AG04450 (cell line): ENCODE measurements at regions not wholly inside any gene's neighbourhood (a gene's known extent, or its start where the extent isn't known, plus 50 kb on each side); places are given as distances from the start of the nearest gene placed in this dataset.

Source experiments
- CTCF ChIA-PET: fragments of 300-600, 350-600 bp; formaldehyde crosslinking; extraction: SDS; loops from one replicate; lab custom pipeline; 2022; ENCODE audit warnings: antibody characterized with exemption, inconsistent platforms; lab: Charles Lee
- POLR2A ChIA-PET: fragments of 350-600 bp; formaldehyde crosslinking; extraction: SDS; loops from one replicate; lab custom pipeline; 2021; ENCODE audit warnings: antibody characterized with exemption, inconsistent platforms; lab: Yijun Ruan, JAX
- DNase-seq: peaks from one replicate; pipeline ENCODE4 v3.0.0-alpha.2; 2011; ENCODE audit warnings: low read depth, low spot score
- H3K27ac ChIP-seq: one replicate; pipeline ENCODE4 v1.5.1; 2012; ENCODE audit warnings: low read depth, low read length, control low read depth
- H3K27me3 ChIP-seq: one replicate; pipeline ENCODE4 v1.6.0; 2012; ENCODE audit warnings: low read length; ENCODE audit not compliant: control insufficient read depth, insufficient read depth
- H3K4me3 ChIP-seq: 2 replicates; pipeline ENCODE4 v1.5.1; 2011; ENCODE audit warnings: mild to moderate bottlenecking, low read depth, low read length, control low read depth
- H3K9me3 ChIP-seq: 2 replicates; pipeline ENCODE4 v1.5.1; 2012; ENCODE audit warnings: low read length; ENCODE audit not compliant: control insufficient read depth, insufficient read depth
- CTCF ChIP-seq: IDR thresholded peaks from 2 replicates; pipeline ENCODE4 v1.5.1; 2011; ENCODE audit warnings: low read depth, low read length, control low read depth, inconsistent platforms

- no peaks in the 10 kb centered on the region for H3K27me3 ChIP-seq
- no peak for DNase-seq
These were observed 547.2 kb downstream of the CSNK1G3 start for GRCh38 chr5:124059200-124059599.

GRCh38 chr5:124057724-124058231, 545.8 kb downstream of the CSNK1G3 start:
- ChIA-PET POLR2A (no interaction called here), CTCF (no interaction called here)
- no peak for DNase-seq
- Histone ChIP-seq H3K27me3 (no peaks in the 10 kb centered on the region), H3K27ac (no peak overlapping the region), H3K9me3 (no peaks in the 10 kb centered on the region), H3K4me3 (no peak overlapping the region)
- no peak for TF ChIP-seq CTCF

More at GRCh38 chr5:124059200-124059599, 547.2 kb downstream of the CSNK1G3 start:
- TF ChIP-seq CTCF = no peak
- POLR2A ChIA-PET = no interaction called here
- Histone ChIP-seq H3K9me3 (no peaks in the 10 kb centered on the region), H3K27ac (no peak overlapping the region), H3K4me3 (no peak overlapping the region)
- CTCF ChIA-PET = interaction anchor here (0.5 kb wide), 1 partner anchor 182 kb away, joined by 5 read pairs; no protein-coding TSS in a partner anchor

GRCh38 chr5:124056991-124057723, 545.2 kb downstream of the CSNK1G3 start:
- Histone ChIP-seq H3K9me3 (no peaks in the 10 kb centered on the region), H3K27ac (no peak overlapping the region), H3K27me3 (no peaks in the 10 kb centered on the region), H3K4me3 (no peak overlapping the region)
- CTCF ChIA-PET = no interaction called here
- TF ChIP-seq CTCF = no peak
- POLR2A ChIA-PET = no interaction called here
- DNase-seq = no peak

- no peak for DNase-seq
- POLR2A ChIA-PET = no interaction called here
- H3K27me3 ChIP-seq = no peaks in the 10 kb centered on the region
- TF ChIP-seq CTCF = no peak
- H3K4me3 ChIP-seq = no peak overlapping the region
- no peaks in the 10 kb centered on the region for H3K9me3 ChIP-seq
- CTCF ChIA-PET = no interaction called here
- H3K27ac ChIP-seq = no peak overlapping the region
These were observed 544.5 kb downstream of the CSNK1G3 start for GRCh38 chr5:124056326-124056990.

GRCh38 chr5:124055751-124056150, 543.8 kb downstream of the CSNK1G3 start:
- Histone ChIP-seq H3K9me3 (no peaks in the 10 kb centered on the region), H3K27me3 (no peaks in the 10 kb centered on the region), H3K4me3 (no peak overlapping the region), H3K27ac (no peak overlapping the region)
- ChIA-PET POLR2A (no interaction called here), CTCF (interaction anchor here (0.6 kb wide), 1 partner anchor 414 kb away, joined by 3 read pairs; no protein-coding TSS in a partner anchor)
- TF ChIP-seq CTCF = no peak
- no peak for DNase-seq
